Glutamatergic neuron (in vitro differentiated cells): ENCODE measurements at regions not wholly inside any gene's neighbourhood (a gene's known extent, or its start where the extent isn't known, plus 50 kb on each side); places are given as distances from the start of the nearest gene placed in this dataset.
"Not testable (repeated sequence)": the region's sequence is repeated elsewhere in the genome, so short reads cannot be mapped to it uniquely, and the experiment has no call there.

Experiments
- DNase-seq: peaks from one replicate; pipeline ENCODE4 v3.0.0; 2022
- H3K27ac Mint-ChIP-seq: one replicate; pipeline ENCODE4 v1.8.0; 2020; ENCODE audit warnings: mild to moderate bottlenecking, mixed read lengths, inconsistent platforms; ENCODE audit not compliant: unreplicated experiment
- H3K27me3 Mint-ChIP-seq: one replicate; pipeline ENCODE4 v1.8.0; 2020; ENCODE audit warnings: mild to moderate bottlenecking, moderate library complexity, mixed read lengths, inconsistent platforms; ENCODE audit not compliant: unreplicated experiment
- H3K36me3 Mint-ChIP-seq: one replicate; pipeline ENCODE4 v1.8.0; 2020; ENCODE audit warnings: mild to moderate bottlenecking, mixed read lengths, inconsistent platforms; ENCODE audit not compliant: unreplicated experiment
- H3K4me1 Mint-ChIP-seq: one replicate; pipeline ENCODE4 v1.8.0; 2020; ENCODE audit warnings: mild to moderate bottlenecking, low read depth, mixed read lengths, inconsistent platforms; ENCODE audit not compliant: unreplicated experiment
- H3K4me3 Mint-ChIP-seq: one replicate; pipeline ENCODE4 v1.8.0; 2020; ENCODE audit warnings: mild to moderate bottlenecking, mixed read lengths, inconsistent platforms; ENCODE audit not compliant: unreplicated experiment
- H3K9me3 Mint-ChIP-seq: one replicate; pipeline ENCODE4 v1.8.0; 2020; ENCODE audit warnings: mild to moderate bottlenecking, moderate library complexity, mixed read lengths, inconsistent platforms; ENCODE audit not compliant: unreplicated experiment
- TF ChIP-seq, protein P1 (sequence below): fragments of 200-600 bp; sonication (generic); IDR thresholded peaks from one replicate; pipeline ENCODE4 v1.5.0; 2021; ENCODE audit not compliant: partially characterized antibody, unreplicated experiment

DNA sequence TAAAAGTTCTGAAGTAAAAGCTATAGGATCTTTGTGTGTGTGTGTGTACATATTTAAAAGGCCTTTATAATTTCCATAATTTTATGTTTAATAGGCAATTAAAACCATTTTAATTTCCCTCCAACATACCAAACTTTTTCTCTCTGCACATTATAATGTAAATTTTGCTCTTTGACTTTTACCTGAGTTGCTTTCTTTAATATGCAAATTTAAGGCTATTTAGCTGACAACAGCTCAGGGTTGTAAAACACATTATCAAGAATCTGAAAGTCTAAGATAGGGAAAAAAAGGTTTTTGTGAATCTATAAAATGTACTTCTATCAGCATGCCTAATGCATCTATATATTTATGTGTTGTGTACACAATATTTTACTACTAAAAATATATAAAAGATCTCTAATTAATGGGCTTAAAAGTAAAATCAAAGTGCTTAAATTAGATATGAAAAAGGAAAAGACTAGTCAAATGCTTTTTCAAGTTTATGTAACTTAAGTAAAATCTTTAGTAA, 239.6 kb upstream of the RAI14 start:
- H3K4me3 Mint-ChIP-seq = no peak overlapping the region
- peaks cover 5% of the 10 kb centered on the region for H3K36me3 Mint-ChIP-seq
- H3K4me1 Mint-ChIP-seq = peaks cover 5% of the 10 kb centered on the region
- peaks cover 9% of the 10 kb centered on the region for H3K9me3 Mint-ChIP-seq
- no peak overlapping the region for H3K27ac Mint-ChIP-seq
- DNase-seq = no peak
- H3K27me3 Mint-ChIP-seq = no peaks in the 10 kb centered on the region
- TF ChIP-seq, protein P1, sequence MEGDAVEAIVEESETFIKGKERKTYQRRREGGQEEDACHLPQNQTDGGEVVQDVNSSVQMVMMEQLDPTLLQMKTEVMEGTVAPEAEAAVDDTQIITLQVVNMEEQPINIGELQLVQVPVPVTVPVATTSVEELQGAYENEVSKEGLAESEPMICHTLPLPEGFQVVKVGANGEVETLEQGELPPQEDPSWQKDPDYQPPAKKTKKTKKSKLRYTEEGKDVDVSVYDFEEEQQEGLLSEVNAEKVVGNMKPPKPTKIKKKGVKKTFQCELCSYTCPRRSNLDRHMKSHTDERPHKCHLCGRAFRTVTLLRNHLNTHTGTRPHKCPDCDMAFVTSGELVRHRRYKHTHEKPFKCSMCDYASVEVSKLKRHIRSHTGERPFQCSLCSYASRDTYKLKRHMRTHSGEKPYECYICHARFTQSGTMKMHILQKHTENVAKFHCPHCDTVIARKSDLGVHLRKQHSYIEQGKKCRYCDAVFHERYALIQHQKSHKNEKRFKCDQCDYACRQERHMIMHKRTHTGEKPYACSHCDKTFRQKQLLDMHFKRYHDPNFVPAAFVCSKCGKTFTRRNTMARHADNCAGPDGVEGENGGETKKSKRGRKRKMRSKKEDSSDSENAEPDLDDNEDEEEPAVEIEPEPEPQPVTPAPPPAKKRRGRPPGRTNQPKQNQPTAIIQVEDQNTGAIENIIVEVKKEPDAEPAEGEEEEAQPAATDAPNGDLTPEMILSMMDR = no peak

DNA sequence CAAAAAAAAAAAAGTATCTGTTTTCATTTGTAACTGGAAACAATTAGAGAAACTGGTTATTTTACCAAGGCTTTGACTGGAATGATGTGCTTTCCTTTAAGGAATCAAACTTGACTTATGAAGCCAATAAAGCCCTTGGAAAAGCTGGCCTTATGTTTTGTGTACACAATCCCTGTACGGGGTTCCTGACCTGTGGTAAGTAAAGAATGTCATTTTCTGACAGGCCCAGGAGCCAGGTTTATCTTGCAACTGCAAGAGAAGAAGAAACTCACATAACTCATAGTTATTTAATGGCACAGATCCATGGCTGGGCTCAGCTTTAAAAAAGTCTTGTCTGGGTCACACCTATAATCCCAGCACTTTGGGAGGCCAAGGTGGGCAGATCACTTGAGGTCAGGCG, 235.9 kb upstream of the RAI14 start:
- H3K36me3 Mint-ChIP-seq = peaks cover 12% of the 10 kb centered on the region
- not testable (repeated sequence) for H3K27me3 Mint-ChIP-seq, H3K9me3 Mint-ChIP-seq

DNA sequence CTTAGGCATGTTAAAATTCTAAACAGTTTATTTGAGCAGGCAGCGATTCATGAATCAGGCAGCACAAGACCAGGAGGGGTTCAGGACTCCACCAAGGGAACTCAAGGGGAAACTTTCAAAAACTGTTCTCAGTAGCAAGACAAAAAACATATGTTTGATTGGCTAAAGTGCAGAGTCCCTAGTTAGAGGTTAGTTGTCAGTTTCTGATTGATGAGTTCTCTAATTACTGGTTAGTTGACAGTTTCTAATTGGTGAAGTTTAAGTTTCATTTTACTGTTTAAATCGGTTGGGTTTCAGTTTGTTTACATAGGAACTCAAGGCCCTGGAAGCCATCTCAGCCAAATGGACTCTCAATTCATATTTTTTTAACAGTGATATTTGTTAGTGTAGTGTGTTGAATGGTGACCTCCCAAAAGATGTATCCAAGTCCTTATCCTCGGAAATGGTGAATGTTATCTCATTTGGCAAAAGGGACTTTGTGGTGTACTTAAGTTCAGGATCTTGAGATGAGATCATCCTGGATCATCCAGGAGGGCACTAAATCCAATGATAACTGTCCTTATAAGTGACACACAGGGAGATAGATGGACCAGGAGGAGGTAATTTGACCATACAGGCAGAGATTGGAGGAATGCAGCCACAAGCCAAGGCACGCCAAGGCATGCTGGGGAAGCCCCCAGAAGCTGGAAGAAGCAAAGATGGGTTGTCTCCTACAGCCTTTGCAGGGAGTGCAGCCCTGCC, 219.2 kb upstream of the RAI14 start:
- TF ChIP-seq, protein P1 = no peak
- no peaks in the 10 kb centered on the region for H3K9me3 Mint-ChIP-seq
- peaks cover 10% of the 10 kb centered on the region for H3K36me3 Mint-ChIP-seq
- no peaks in the 10 kb centered on the region for H3K27me3 Mint-ChIP-seq
- H3K4me1 Mint-ChIP-seq = peaks cover 8% of the 10 kb centered on the region
- no peak overlapping the region for H3K4me3 Mint-ChIP-seq
- H3K27ac Mint-ChIP-seq = no peak overlapping the region
- DNase-seq = no peak

More for the DNA sequence above, 235.9 kb upstream of the RAI14 start:
- not testable (repeated sequence) for H3K4me3 Mint-ChIP-seq, DNase-seq, H3K4me1 Mint-ChIP-seq, H3K27ac Mint-ChIP-seq

DNA sequence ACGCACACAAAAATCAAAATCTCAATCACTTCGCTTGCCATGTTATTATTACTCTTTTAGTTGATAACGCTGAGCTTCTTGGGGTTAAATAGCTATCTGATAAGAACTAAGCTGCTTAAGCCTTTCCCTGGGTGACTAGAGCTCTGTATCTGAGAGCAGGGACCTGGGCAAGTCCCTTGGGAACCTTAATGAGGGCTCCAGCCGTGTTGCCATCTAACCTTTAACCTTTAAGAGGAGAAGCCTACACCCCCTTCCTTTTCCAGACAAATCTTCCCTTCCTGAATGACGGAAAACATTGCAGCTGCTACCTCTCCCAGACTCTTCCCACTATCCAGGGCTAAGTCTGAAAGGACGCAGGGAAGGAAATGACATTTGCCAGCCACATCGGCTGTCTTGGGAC, 216.5 kb upstream of the RAI14 start:
- peaks cover 8% of the 10 kb centered on the region for H3K36me3 Mint-ChIP-seq
- H3K4me1 Mint-ChIP-seq = peaks cover 8% of the 10 kb centered on the region
- peak overlapping the region; percentile 39 for H3K27ac Mint-ChIP-seq
- H3K9me3 Mint-ChIP-seq = no peaks in the 10 kb centered on the region
- TF ChIP-seq, protein P1 = no peak
- peak overlapping the region; percentile 58 for H3K4me3 Mint-ChIP-seq
- no peaks in the 10 kb centered on the region for H3K27me3 Mint-ChIP-seq
- peak; percentile 29 for DNase-seq

DNA sequence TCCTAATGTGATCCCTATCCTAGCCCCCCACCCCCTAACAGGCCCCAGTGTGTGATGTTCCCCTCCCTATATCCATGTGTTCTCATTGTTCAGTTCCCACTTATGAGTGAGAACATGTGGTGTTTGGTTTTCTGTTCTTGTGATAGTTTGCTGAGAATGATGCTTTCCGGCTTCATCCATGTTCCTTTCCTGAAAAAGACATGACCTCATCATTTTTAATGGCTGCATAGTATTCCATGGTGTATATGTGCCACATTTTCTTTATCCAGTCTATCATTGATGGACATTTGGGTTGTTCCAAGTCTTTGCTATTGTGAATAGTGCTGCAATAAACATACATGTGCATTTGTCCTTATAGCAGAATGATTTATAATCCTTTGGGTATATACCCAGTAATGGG, 214.4 kb upstream of the RAI14 start:
- H3K36me3 Mint-ChIP-seq, H3K4me3 Mint-ChIP-seq, H3K27me3 Mint-ChIP-seq, H3K9me3 Mint-ChIP-seq, DNase-seq, H3K4me1 Mint-ChIP-seq, H3K27ac Mint-ChIP-seq: not testable (repeated sequence)

DNA sequence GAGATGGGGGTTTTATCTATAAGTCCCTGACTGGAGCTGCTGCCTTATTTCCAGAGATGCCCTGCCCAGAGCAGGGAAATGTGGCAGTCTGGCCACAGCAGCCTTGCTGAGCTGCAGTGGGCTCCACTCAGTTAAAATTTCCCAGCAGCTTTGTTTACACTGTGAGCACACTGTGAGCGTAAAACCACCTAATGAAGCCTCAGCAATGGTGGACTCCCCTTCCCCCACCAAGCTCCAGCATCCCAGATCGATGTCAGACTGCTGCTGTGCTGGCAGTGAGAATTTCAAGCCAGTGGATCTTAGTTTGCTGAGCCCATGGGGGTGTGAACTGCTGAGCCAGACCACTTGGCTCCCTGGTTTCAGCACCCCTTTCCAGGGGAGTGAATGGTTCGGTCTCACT, 208.7 kb upstream of the RAI14 start:
- no peak for DNase-seq
- Mint-ChIP-seq H3K4me1 (no peaks in the 10 kb centered on the region), H3K9me3 (no peaks in the 10 kb centered on the region), H3K36me3 (no peaks in the 10 kb centered on the region), H3K4me3 (no peak overlapping the region), H3K27ac (no peak overlapping the region), H3K27me3 (peaks cover 1% of the 10 kb centered on the region)
- TF ChIP-seq, protein P1 = no peak
